Loucy (cell line): ENCODE measurements at regions not wholly inside any gene's neighbourhood (a gene's known extent, or its start where the extent isn't known, plus 50 kb on each side); places are given as distances from the start of the nearest gene placed in this dataset.

Experiments
- H2AFZ ChIP-seq: fragments of 200-600 bp; sonication (generic); 2 replicates; pipeline ENCODE4 v1.6.0; 2016; ENCODE audit warnings: antibody characterized with exemption, mild to moderate bottlenecking, low read length, moderate library complexity
- H3F3A ChIP-seq: fragments of 200-600 bp; 2 replicates; pipeline ENCODE4 v1.6.0; 2016; ENCODE audit warnings: antibody characterized with exemption, low read depth, mild to moderate bottlenecking
- H3K27me3 ChIP-seq: fragments of 200-600 bp; sonication (generic); 2 replicates; pipeline ENCODE4 v1.6.1; 2014; ENCODE audit warnings: low read length, mild to moderate bottlenecking; ENCODE audit not compliant: insufficient read depth, poor library complexity, severe bottlenecking
- H3K36me3 ChIP-seq: fragments of 200-600 bp; sonication (generic); 2 replicates; pipeline ENCODE4 v1.6.1; 2016; ENCODE audit warnings: low read length; ENCODE audit not compliant: insufficient read depth
- H3K4me1 ChIP-seq: fragments of 200-600 bp; sonication (generic); 2 replicates; pipeline ENCODE4 v1.5.1; 2014; ENCODE audit warnings: low read length, mild to moderate bottlenecking; ENCODE audit not compliant: insufficient read depth, poor library complexity, severe bottlenecking
- H3K4me2 ChIP-seq: fragments of 200-600 bp; sonication (generic); 2 replicates; pipeline ENCODE4 v1.6.0; 2014; ENCODE audit warnings: antibody characterized with exemption, low read length, low read depth, mild to moderate bottlenecking; ENCODE audit not compliant: poor library complexity, severe bottlenecking
- H3K4me3 ChIP-seq: fragments of 200-600 bp; sonication (generic); 2 replicates; pipeline ENCODE4 v1.5.1; 2014; ENCODE audit warnings: low read length, mild to moderate bottlenecking, mixed read lengths; ENCODE audit not compliant: poor library complexity, severe bottlenecking
- H3K79me2 ChIP-seq: fragments of 200-600 bp; sonication (generic); 2 replicates; pipeline ENCODE4 v1.6.1; 2014; ENCODE audit warnings: low read length; ENCODE audit not compliant: insufficient read depth
- H3K9ac ChIP-seq: fragments of 200-600 bp; sonication (generic); 2 replicates; pipeline ENCODE4 v1.6.0; 2014; ENCODE audit warnings: mild to moderate bottlenecking, low read depth, low read length, moderate library complexity; ENCODE audit not compliant: poor library complexity, severe bottlenecking
- H3K9me2 ChIP-seq: fragments of 200-600 bp; sonication (generic); replicated peaks from 2 replicates; pipeline ENCODE4 v1.6.1; 2016; ENCODE audit warnings: low read depth, low read length, mixed read lengths
- H3K9me3 ChIP-seq: fragments of 200-600 bp; sonication (generic); 2 replicates; pipeline ENCODE4 v1.6.1; 2014; ENCODE audit warnings: mild to moderate bottlenecking, antibody characterized with exemption, low read length, low read depth; ENCODE audit not compliant: insufficient read depth
- H4K20me1 ChIP-seq: fragments of 200-600 bp; sonication (generic); 2 replicates; pipeline ENCODE4 v1.6.0; 2014; ENCODE audit warnings: antibody characterized with exemption, low read length, mild to moderate bottlenecking; ENCODE audit not compliant: insufficient read depth, poor library complexity, severe bottlenecking
- CTCF ChIP-seq: fragments of 200-600 bp; sonication (generic); conservative IDR thresholded peaks from 2 replicates; pipeline ENCODE4 v1.5.1; 2014; ENCODE audit warnings: mild to moderate bottlenecking, antibody characterized with exemption, low read length
- EZH2phosphoT487 ChIP-seq: fragments of 200-600 bp; IDR thresholded peaks from 2 replicates; pipeline ENCODE4 v1.6.1; 2018; ENCODE audit warnings: antibody characterized with exemption, mild to moderate bottlenecking, moderate library complexity, borderline replicate concordance

DNA sequence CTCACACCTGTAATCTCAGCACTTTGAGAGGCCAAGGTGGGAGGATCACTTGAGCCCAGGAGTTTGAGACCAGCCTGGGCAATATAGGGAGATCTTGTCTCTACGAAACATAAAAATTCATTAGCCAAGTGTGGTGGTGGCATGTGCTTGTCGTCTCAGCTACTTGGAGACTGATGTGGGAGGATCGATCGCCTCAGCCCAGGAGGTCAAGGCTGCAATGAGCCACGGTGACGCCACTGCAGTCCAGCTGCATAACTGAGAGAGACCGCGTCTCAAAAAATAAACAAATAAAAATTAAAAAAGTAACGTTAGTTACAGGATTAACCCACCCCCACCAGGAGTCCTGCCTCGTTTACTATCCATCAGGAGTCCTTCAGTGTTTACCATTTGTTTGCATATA, 345.1 kb downstream of the BTBD3 start:
- TF ChIP-seq CTCF (no peak), EZH2phosphoT487 (no peak)
- H3K9me3 ChIP-seq: no peaks in the 10 kb centered on the region

DNA sequence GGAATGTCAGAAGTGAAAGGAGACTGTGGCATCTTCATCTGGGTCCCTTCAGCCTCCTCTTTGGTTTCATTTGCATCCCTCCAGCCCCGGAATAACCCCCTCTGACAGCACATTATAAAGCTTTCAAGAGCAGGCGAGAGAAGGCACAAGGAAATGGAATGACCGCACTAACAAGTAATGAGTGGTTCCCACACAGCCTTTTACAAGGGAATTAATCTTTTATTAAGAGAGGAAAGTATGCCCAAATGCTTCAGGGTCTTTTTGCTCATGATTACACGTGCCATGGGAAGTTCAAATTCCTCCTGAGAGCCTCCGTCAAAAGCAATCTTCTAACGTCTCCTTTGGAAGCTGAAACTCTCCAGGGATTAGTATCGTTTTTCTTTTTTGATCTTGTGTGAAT, 347.0 kb downstream of the BTBD3 start:
- no peaks in the 10 kb centered on the region for H3F3A ChIP-seq
- H3K4me3 ChIP-seq: no peak overlapping the region
- H3K4me1 ChIP-seq: no peaks in the 10 kb centered on the region
- TF ChIP-seq EZH2phosphoT487: no peak
- no peak for TF ChIP-seq CTCF
- H3K36me3 ChIP-seq: no peaks in the 10 kb centered on the region
- no peak overlapping the region for H3K4me2 ChIP-seq
- H3K27me3 ChIP-seq: no peaks in the 10 kb centered on the region
- H3K79me2 ChIP-seq: no peaks in the 10 kb centered on the region
- H3K9me3 ChIP-seq: no peaks in the 10 kb centered on the region
- no peaks in the 10 kb centered on the region for H4K20me1 ChIP-seq
- no peak overlapping the region for H2AFZ ChIP-seq
- no peaks in the 10 kb centered on the region for H3K9me2 ChIP-seq
- no peak overlapping the region for H3K9ac ChIP-seq

More for the DNA sequence above, 345.1 kb downstream of the BTBD3 start:
- H2AFZ ChIP-seq: no peak overlapping the region
- no peaks in the 10 kb centered on the region for H3F3A ChIP-seq
- no peak overlapping the region for H3K4me2 ChIP-seq
- no peaks in the 10 kb centered on the region for H3K79me2 ChIP-seq
- no peaks in the 10 kb centered on the region for H3K9me2 ChIP-seq
- no peak overlapping the region for H3K4me3 ChIP-seq
- no peaks in the 10 kb centered on the region for H4K20me1 ChIP-seq
- no peaks in the 10 kb centered on the region for H3K4me1 ChIP-seq
- H3K9ac ChIP-seq: no peak overlapping the region
- no peaks in the 10 kb centered on the region for H3K36me3 ChIP-seq
- peaks cover 18% of the 10 kb centered on the region for H3K27me3 ChIP-seq

GRCh38 chr20:12265662-12266061, 348.0 kb downstream of the BTBD3 start:
- Histone ChIP-seq H3K9me2 (no peaks in the 10 kb centered on the region), H2AFZ (no peak overlapping the region), H3K9me3 (no peaks in the 10 kb centered on the region), H3K9ac (no peak overlapping the region), H3K27me3 (no peaks in the 10 kb centered on the region), H4K20me1 (no peaks in the 10 kb centered on the region), H3K79me2 (no peaks in the 10 kb centered on the region), H3K4me2 (no peak overlapping the region), H3K4me3 (no peak overlapping the region), H3K4me1 (no peaks in the 10 kb centered on the region), H3F3A (no peaks in the 10 kb centered on the region), H3K36me3 (no peaks in the 10 kb centered on the region)
- no peak for TF ChIP-seq CTCF
- TF ChIP-seq EZH2phosphoT487: no peak
